GM23248 (cell line): ENCODE measurements at regions not wholly inside any gene's neighbourhood (a gene's known extent, or its start where the extent isn't known, plus 50 kb on each side); places are given as distances from the start of the nearest gene placed in this dataset.

Source experiments
- DNase-seq: peaks from one replicate; pipeline ENCODE4 v3.0.0-alpha.2; 2015
- H2AFZ ChIP-seq: fragments of 200-600 bp; sonication (generic); 2 replicates; pipeline ENCODE4 v1.6.1; 2016; ENCODE audit warnings: antibody characterized with exemption
- H3F3A ChIP-seq: fragments of 200-600 bp; sonication (generic); 2 replicates; pipeline ENCODE4 v1.6.1; 2016; ENCODE audit warnings: mild to moderate bottlenecking, antibody characterized with exemption, mixed run types; ENCODE audit not compliant: insufficient read depth
- H3K27ac ChIP-seq: fragments of 200-600 bp; sonication (generic); 2 replicates; pipeline ENCODE4 v1.5.1; 2016; ENCODE audit warnings: mild to moderate bottlenecking
- H3K27me3 ChIP-seq: fragments of 200-600 bp; sonication (generic); replicated peaks from 2 replicates; pipeline ENCODE4 v1.6.1; 2016; ENCODE audit warnings: mild to moderate bottlenecking; ENCODE audit not compliant: insufficient read depth
- H3K36me3 ChIP-seq: fragments of 200-600 bp; sonication (generic); 2 replicates; pipeline ENCODE4 v1.6.1; 2016; ENCODE audit warnings: low read depth, mild to moderate bottlenecking
- H3K4me1 ChIP-seq: fragments of 200-600 bp; sonication (generic); 2 replicates; pipeline ENCODE4 v1.6.1; 2016; ENCODE audit warnings: mild to moderate bottlenecking; ENCODE audit not compliant: insufficient read depth
- H3K4me2 ChIP-seq: fragments of 200-600 bp; sonication (generic); one replicate; pipeline ENCODE4 v1.6.1; 2016; ENCODE audit warnings: mild to moderate bottlenecking; ENCODE audit not compliant: unreplicated experiment
- H3K4me3 ChIP-seq: fragments of 200-600 bp; sonication (generic); 2 replicates; pipeline ENCODE4 v1.5.1; 2016; ENCODE audit warnings: mild to moderate bottlenecking
- H3K79me2 ChIP-seq: fragments of 200-600 bp; sonication (generic); 2 replicates; pipeline ENCODE4 v1.6.1; 2016; ENCODE audit warnings: mild to moderate bottlenecking; ENCODE audit not compliant: insufficient read depth
- H3K9ac ChIP-seq: fragments of 200-600 bp; sonication (generic); 2 replicates; pipeline ENCODE4 v1.6.1; 2016; ENCODE audit warnings: mild to moderate bottlenecking
- H3K9me2 ChIP-seq: fragments of 200-600 bp; sonication (generic); 2 replicates; pipeline ENCODE4 v1.6.1; 2016; ENCODE audit warnings: mixed run types, mild to moderate bottlenecking, moderate library complexity; ENCODE audit not compliant: insufficient read depth
- H3K9me3 ChIP-seq: fragments of 200-600 bp; sonication (generic); one replicate; pipeline ENCODE4 v1.6.1; 2017; ENCODE audit warnings: low read depth
- H4K20me1 ChIP-seq: fragments of 200-600 bp; sonication (generic); 2 replicates; pipeline ENCODE4 v1.6.0; 2016; ENCODE audit not compliant: insufficient read depth
- EZH2 ChIP-seq: fragments of 200-600 bp; sonication (generic); IDR thresholded peaks from 2 replicates; pipeline ENCODE4 v1.6.1; 2018; ENCODE audit warnings: antibody characterized with exemption, mild to moderate bottlenecking; ENCODE audit not compliant: insufficient read depth, poor library complexity, severe bottlenecking
- EZH2phosphoT487 ChIP-seq: fragments of 200-600 bp; sonication (generic); IDR thresholded peaks from 2 replicates; pipeline ENCODE4 v1.6.1; 2018; ENCODE audit warnings: antibody characterized with exemption, moderate library complexity, mild to moderate bottlenecking, low read depth; ENCODE audit not compliant: insufficient read depth
- WGBS, 2 experiments: methylation state at CpG; one replicate each; pipeline ENCODE4 v1.1.6; 2015 to 2017; ENCODE audit warnings: low lambda C conversion rate in 2 of 2, low coverage in 1 of 2; ENCODE audit errors: missing lambda C conversion rate in 2 of 2; 5-methylcytosine and 5-hydroxymethylcytosine counted together
- in situ Hi-C: fragments of 300-500 bp; cut with MboI; formaldehyde crosslinking; loops from 2 replicates; pipeline ENCODE4 v1.15.0; 2020

DNA sequence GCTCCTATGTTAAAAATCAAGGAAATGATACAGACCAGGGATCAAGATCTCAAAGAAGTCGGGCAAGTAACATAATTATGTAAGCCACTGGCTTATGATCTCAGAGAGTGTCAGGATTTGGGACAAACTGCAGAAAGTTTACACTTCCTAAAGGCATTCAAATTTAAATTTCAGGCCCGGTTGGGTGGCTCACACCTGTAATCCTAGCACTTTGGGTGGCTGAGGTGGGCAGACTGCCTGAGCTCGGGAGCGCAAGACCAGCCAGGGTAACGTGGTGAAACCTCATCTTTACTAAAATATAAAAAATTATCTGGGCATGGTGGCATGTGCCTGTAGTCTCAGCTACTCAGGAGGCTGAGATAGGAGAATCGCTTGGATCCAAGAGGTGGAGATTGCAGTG lies 124.4 kb upstream of the UBE2E2 start:
- no peak for DNase-seq
- no peak overlapping the region for H3K27ac ChIP-seq
- H3K36me3 ChIP-seq, result no peaks in the 10 kb centered on the region
- H3K9ac ChIP-seq, result no peak overlapping the region
- H3K4me1 ChIP-seq, result no peaks in the 10 kb centered on the region
- TF ChIP-seq EZH2, result no peak
- TF ChIP-seq EZH2phosphoT487, result no peak
- no peaks in the 10 kb centered on the region for H4K20me1 ChIP-seq
- H3K79me2 ChIP-seq, result no peaks in the 10 kb centered on the region
- no peak overlapping the region for H3K4me3 ChIP-seq
- H3K9me2 ChIP-seq, result no peaks in the 10 kb centered on the region
- peaks cover 20% of the 10 kb centered on the region for H3K27me3 ChIP-seq
- no peak overlapping the region for H2AFZ ChIP-seq
- 74 to 75% methylated on average over 6 of the region's 6 CpGs for whole genome bisulfite sequencing, 2 experiments
- H3F3A ChIP-seq, result no peaks in the 10 kb centered on the region
- in situ Hi-C loops, result no loop called here
- no peaks in the 10 kb centered on the region for H3K9me3 ChIP-seq
- H3K4me2 ChIP-seq, result no peak overlapping the region

GRCh38 chr3:23079976-23080375 lies 123.2 kb upstream of the UBE2E2 start:
- Histone ChIP-seq H3K9ac (no peak overlapping the region), H3K4me1 (no peaks in the 10 kb centered on the region), H3K79me2 (no peaks in the 10 kb centered on the region), H3F3A (no peaks in the 10 kb centered on the region), H3K36me3 (no peaks in the 10 kb centered on the region), H3K4me3 (no peak overlapping the region), H3K9me2 (no peaks in the 10 kb centered on the region), H3K27me3 (peaks cover 20% of the 10 kb centered on the region), H3K9me3 (no peaks in the 10 kb centered on the region), H3K27ac (no peak overlapping the region), H4K20me1 (no peaks in the 10 kb centered on the region), H2AFZ (no peak overlapping the region), H3K4me2 (no peak overlapping the region)
- TF ChIP-seq EZH2phosphoT487 (no peak), EZH2 (no peak)
- WGBS, 2 experiments, result 39 to 47% methylated on average over 7 of the region's 7 CpGs
- in situ Hi-C loops, result no loop called here
- DNase-seq, result no peak

DNA sequence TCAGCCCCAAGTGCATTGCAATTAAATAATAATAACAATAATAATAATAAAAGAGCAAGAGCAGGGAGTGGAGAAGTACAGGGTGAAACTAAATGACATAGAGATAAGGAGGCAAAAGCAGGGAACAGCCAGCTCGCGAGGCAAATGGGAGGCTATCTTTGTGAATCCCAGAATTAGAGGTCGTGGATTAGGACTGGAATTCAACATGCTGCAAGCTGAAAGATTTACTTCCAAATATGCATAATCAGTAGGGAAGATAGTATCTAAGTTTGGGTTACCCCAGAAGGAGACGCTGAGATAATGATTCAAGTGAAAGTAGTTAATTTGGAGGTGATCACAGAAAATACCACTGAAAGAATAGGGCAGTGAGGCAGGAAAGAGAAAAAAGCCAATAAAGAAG lies 119.4 kb upstream of the UBE2E2 start:
- Histone ChIP-seq H3K9ac (no peak overlapping the region), H3K27me3 (no peaks in the 10 kb centered on the region; the same call in none of the 2 replicates), H3K4me2 (no peak overlapping the region), H3K4me3 (no peak overlapping the region), H3K9me3 (no peaks in the 10 kb centered on the region), H3K9me2 (no peaks in the 10 kb centered on the region), H3K36me3 (no peaks in the 10 kb centered on the region), H3K79me2 (no peaks in the 10 kb centered on the region), H3F3A (no peaks in the 10 kb centered on the region), H2AFZ (no peak overlapping the region), H3K4me1 (no peaks in the 10 kb centered on the region), H3K27ac (no peak overlapping the region), H4K20me1 (no peaks in the 10 kb centered on the region)
- TF ChIP-seq EZH2phosphoT487, result no peak
- TF ChIP-seq EZH2, result no peak
- in situ Hi-C loops, result no loop called here
- 77 to 84% methylated on average over 4 of the region's 4 CpGs for WGBS, 2 experiments
- DNase-seq, result no peak

- in situ Hi-C loops, result no loop called here
- H3K9me3 ChIP-seq, result no peaks in the 10 kb centered on the region
These were observed 118.8 kb upstream of the UBE2E2 start for GRCh38 chr3:23084367-23084766.

DNA sequence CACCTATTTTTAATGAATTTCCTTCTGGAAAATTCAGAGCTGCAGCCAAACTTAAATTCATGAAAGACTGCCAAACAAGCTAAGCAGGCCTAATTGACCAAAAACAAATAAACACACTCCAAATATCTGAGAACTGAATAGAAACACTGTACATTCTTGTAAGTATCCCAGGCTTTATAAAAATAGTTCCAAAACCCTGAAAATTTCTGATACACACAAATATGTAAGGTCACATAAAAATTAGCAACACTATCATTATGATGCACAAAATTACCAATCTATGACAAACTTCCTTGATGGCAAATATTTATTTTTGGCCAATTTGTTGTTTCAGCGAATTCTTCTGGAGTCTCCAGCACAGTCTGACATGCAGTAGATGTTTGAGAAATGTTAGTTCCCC lies 117.9 kb upstream of the UBE2E2 start:
- 29 to 33% methylated on average over 1 of the region's 1 CpG for WGBS, 2 experiments
- no peak overlapping the region for H3K27ac ChIP-seq
- in situ Hi-C loops, result no loop called here

More at GRCh38 chr3:23084367-23084766, 118.8 kb upstream of the UBE2E2 start:
- H3K9ac ChIP-seq, result no peak overlapping the region
- H3K36me3 ChIP-seq, result no peaks in the 10 kb centered on the region
- no peaks in the 10 kb centered on the region for H3K9me2 ChIP-seq
- no peaks in the 10 kb centered on the region; the same call in none of the 2 replicates for H3K27me3 ChIP-seq
- H3K4me1 ChIP-seq, result no peaks in the 10 kb centered on the region
- no peak overlapping the region for H2AFZ ChIP-seq
- no peaks in the 10 kb centered on the region for H3K79me2 ChIP-seq
- TF ChIP-seq EZH2phosphoT487 (no peak), EZH2 (no peak)
- no peak for DNase-seq
- H4K20me1 ChIP-seq, result no peaks in the 10 kb centered on the region
- H3K4me2 ChIP-seq, result no peak overlapping the region
- H3F3A ChIP-seq, result no peaks in the 10 kb centered on the region
- no peak overlapping the region for H3K4me3 ChIP-seq
- no peak overlapping the region for H3K27ac ChIP-seq

More for the DNA sequence above, 117.9 kb upstream of the UBE2E2 start:
- H3K4me3 ChIP-seq, result no peak overlapping the region
- no peak overlapping the region for H3K4me2 ChIP-seq
- no peaks in the 10 kb centered on the region for H3K9me3 ChIP-seq
- H3K79me2 ChIP-seq, result no peaks in the 10 kb centered on the region
- no peaks in the 10 kb centered on the region for H4K20me1 ChIP-seq
- H3K36me3 ChIP-seq, result no peaks in the 10 kb centered on the region
- DNase-seq, result no peak
- no peaks in the 10 kb centered on the region; the same call in none of the 2 replicates for H3K27me3 ChIP-seq
- H3K9ac ChIP-seq, result no peak overlapping the region
- TF ChIP-seq EZH2phosphoT487, result no peak
- TF ChIP-seq EZH2, result no peak
- H3F3A ChIP-seq, result no peaks in the 10 kb centered on the region
- no peaks in the 10 kb centered on the region for H3K9me2 ChIP-seq
- no peaks in the 10 kb centered on the region for H3K4me1 ChIP-seq
- no peak overlapping the region for H2AFZ ChIP-seq
